ENCODE measurements at regions not wholly inside any gene's neighbourhood (a gene's known extent, or its start where the extent isn't known, plus 50 kb on each side); places are given as distances from the start of the nearest gene placed in this dataset.

DNA sequence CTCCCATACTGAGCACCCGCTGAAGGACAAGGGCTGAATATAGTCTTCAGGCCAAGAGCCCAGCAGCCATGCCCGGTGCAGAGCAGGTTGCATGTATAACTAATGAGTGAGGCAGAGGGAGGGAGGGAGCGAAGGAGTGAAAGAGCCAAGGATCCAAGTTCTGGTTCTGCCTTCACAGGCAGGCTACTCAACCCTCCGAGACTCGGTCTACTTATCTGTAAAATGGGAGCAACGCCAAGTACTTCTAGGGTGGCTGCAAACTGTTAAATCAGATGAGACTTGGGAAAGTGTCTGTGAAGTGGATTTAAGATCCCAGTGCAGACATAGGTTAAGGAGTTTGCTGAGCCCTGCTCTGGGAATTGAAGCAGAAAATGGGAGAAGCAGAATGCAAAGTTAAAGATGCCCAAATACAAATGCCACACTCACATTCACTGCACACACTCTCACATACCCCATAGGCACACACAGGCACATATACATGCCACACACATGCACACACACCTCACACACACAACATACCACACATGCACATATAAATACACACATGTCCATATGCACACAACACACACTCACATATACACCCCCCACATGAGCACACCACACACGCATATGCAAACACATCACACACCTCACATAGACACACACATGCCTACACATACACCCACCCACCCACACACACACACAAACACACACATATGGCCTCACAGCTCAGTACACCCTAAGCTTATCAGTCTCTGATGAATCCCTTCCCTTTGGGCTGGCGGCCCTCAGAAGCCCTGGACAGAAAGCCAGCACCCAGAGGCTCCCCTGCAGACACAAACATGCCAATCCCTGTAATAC is 76.7 kb downstream of the PITPNM2 start:
- no peak for TF ChIP-seq POLR2AphosphoS5 (IDR thresholded peaks at IDR 0.05)
- TF ChIP-seq, protein P1, sequence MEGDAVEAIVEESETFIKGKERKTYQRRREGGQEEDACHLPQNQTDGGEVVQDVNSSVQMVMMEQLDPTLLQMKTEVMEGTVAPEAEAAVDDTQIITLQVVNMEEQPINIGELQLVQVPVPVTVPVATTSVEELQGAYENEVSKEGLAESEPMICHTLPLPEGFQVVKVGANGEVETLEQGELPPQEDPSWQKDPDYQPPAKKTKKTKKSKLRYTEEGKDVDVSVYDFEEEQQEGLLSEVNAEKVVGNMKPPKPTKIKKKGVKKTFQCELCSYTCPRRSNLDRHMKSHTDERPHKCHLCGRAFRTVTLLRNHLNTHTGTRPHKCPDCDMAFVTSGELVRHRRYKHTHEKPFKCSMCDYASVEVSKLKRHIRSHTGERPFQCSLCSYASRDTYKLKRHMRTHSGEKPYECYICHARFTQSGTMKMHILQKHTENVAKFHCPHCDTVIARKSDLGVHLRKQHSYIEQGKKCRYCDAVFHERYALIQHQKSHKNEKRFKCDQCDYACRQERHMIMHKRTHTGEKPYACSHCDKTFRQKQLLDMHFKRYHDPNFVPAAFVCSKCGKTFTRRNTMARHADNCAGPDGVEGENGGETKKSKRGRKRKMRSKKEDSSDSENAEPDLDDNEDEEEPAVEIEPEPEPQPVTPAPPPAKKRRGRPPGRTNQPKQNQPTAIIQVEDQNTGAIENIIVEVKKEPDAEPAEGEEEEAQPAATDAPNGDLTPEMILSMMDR (IDR thresholded peaks at IDR 0.05) = no peak
- TF ChIP-seq EP300 (IDR thresholded peaks at IDR 0.05) = no peak
- TF ChIP-seq POLR2A (IDR thresholded peaks at IDR 0.05; ENCODE audit: low read depth) = no peak
- H3K9me3 ChIP-seq = no peaks in the 10 kb centered on the region
- H3K27me3 ChIP-seq = no peaks in the 10 kb centered on the region
- no peak overlapping the region for H3K4me3 ChIP-seq
- H3K27ac ChIP-seq (replicated peaks in 1 of 4) = no peak overlapping the region
- 82% methylated on average over 8 of the region's 8 CpGs for WGBS
- no peak for DNase-seq (ENCODE audit: extremely low spot score)
- peaks cover 61 to 95% (median 82%) of the 10 kb centered on the region in 4 donors for H3K4me1 ChIP-seq
- no peaks in the 10 kb centered on the region for H3K36me3 ChIP-seq
- intact Hi-C loops (cut with DNase I) = no loop called here

DNA sequence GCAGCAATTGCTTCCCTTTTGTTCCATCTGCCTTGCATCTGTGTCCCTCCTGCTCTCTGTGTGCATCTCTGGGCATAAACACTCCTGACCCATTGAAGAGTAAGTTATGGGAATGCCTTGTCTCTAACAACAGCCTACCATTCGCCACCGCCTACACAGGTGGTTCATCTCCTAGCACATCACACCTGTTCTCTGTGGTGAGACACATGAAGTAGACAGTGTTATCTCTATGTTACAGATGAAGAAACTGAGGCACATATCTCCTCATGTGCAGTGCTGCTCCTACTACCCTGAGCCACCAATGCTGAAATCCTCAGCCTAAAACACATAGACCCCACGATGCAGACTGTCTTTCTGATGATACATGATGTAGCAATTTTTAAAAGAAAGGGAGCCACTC is 77.6 kb downstream of the PITPNM2 start:
- peaks cover 61 to 88% (median 83%) of the 10 kb centered on the region in 4 donors for H3K4me1 ChIP-seq
- H3K4me3 ChIP-seq = no peak overlapping the region
- no peak overlapping the region for H3K27ac ChIP-seq (replicated peaks in 1 of 4)

DNA sequence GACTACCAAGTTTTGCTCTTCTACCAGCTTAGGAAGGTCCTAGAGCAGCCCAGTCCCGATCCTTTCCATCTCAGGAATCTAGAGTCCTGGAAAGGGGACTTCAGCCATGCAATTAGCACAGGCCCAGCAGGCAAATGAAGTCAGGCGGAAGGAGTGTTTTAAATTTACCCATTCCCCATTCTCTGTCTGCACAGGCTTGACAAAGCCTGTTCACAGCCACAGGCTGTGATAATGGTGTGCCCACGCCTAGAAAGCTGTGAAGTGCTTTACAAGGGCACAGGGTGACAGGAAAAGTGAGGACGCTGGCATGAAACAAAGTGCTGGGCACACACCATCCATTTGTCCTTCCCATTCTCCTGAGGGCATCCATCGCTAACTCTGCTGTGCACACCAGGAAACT is 79.0 kb downstream of the PITPNM2 start:
- H3K27me3 ChIP-seq = no peaks in the 10 kb centered on the region
- no peak overlapping the region for H3K4me3 ChIP-seq
- intact Hi-C loops (cut with DNase I) = no loop called here
- peak overlapping the region in 2 of 4 donors; percentile 62 to 65 for H3K27ac ChIP-seq (replicated peaks in 1 of 4)
- no peak for DNase-seq (ENCODE audit: extremely low spot score)
- no peaks in the 10 kb centered on the region for H3K36me3 ChIP-seq
- H3K9me3 ChIP-seq = no peaks in the 10 kb centered on the region
- TF ChIP-seq EP300 (IDR thresholded peaks at IDR 0.05) (no peak), POLR2A (IDR thresholded peaks at IDR 0.05; ENCODE audit: low read depth) (no peak), POLR2AphosphoS5 (IDR thresholded peaks at IDR 0.05) (no peak)
- TF ChIP-seq, protein P1 (IDR thresholded peaks at IDR 0.05) = no peak
- 95% methylated on average over 5 of the region's 5 CpGs for WGBS
- H3K4me1 ChIP-seq = peaks cover 51 to 78% (median 73%) of the 10 kb centered on the region in 4 donors

More for the DNA sequence above, 77.6 kb downstream of the PITPNM2 start:
- no peaks in the 10 kb centered on the region for H3K9me3 ChIP-seq
- intact Hi-C loops (cut with DNase I) = no loop called here
- no peak for DNase-seq (ENCODE audit: extremely low spot score)
- no peaks in the 10 kb centered on the region for H3K36me3 ChIP-seq
- 89% methylated on average over 3 of the region's 3 CpGs for WGBS
- TF ChIP-seq, protein P1 (IDR thresholded peaks at IDR 0.05) = no peak
- TF ChIP-seq POLR2A (IDR thresholded peaks at IDR 0.05; ENCODE audit: low read depth) (no peak), POLR2AphosphoS5 (IDR thresholded peaks at IDR 0.05) (no peak)
- no peaks in the 10 kb centered on the region for H3K27me3 ChIP-seq

DNA sequence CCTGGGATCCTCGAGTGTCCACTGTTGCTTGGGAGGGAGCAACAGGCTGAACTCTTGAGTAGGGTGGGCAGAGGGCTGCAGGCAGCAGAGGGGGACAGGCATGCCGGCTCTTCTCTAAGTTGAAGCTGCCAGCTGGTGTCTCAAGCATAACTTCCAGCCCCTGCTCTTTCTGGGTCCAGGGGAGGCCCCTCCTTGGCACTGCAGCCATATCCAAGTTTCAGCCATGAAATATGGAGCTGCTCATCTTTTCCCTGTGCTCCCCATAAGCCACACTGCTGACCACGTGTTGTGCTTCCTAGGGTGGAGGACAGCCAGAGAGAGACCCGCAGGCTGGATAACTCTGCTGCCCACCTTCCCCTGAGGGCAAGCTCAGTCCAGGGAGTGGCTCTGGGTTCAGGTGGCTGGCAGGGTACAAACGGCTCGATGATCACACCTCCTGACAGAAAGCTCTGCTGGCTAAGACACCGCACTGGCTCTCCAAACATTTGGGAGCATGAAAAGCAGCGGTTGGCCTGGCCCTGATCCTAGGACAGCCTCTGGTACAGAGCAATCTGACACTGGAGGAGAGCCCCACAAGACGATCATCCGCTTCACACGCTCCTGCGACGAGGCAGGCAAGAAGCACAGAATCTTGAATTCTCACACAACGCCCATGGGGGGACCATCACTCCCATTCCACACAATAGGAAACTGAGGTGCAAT is 79.6 kb downstream of the PITPNM2 start:
- 46% methylated on average over 7 of the region's 14 CpGs for WGBS
- no peaks in the 10 kb centered on the region for H3K9me3 ChIP-seq
- DNase-seq (ENCODE audit: extremely low spot score) = no peak
- peak overlapping the region in 3 of 4 donors; percentile 23 to 65 (median 62) for H3K27ac ChIP-seq (replicated peaks in 1 of 4)
- no peak overlapping the region for H3K4me3 ChIP-seq
- H3K36me3 ChIP-seq = no peaks in the 10 kb centered on the region
- TF ChIP-seq POLR2AphosphoS5 (IDR thresholded peaks at IDR 0.05) = peak in 1 of 2 donors; percentile 63
- TF ChIP-seq, protein P1 (IDR thresholded peaks at IDR 0.05) = no peak
- no peak for TF ChIP-seq POLR2A (IDR thresholded peaks at IDR 0.05; ENCODE audit: low read depth)
- TF ChIP-seq EP300 (IDR thresholded peaks at IDR 0.05) = no peak
- peaks cover 51 to 78% (median 73%) of the 10 kb centered on the region in 4 donors for H3K4me1 ChIP-seq
- intact Hi-C loops (cut with DNase I) = no loop called here
- H3K27me3 ChIP-seq = no peaks in the 10 kb centered on the region

Measured in esophagus muscularis mucosa (tissue), 4 donors.